Stomach (tissue), 4 donors: ENCODE measurements at regions not wholly inside any gene's neighbourhood (a gene's known extent, or its start where the extent isn't known, plus 50 kb on each side); places are given as distances from the start of the nearest gene placed in this dataset.

Experiments used
- CTCF ChIP-seq, 7 experiments: fragments of 450-650 bp in 4 of 7; fragments of 200-600 bp in 3 of 7; sonication (generic) in 3 of 7; IDR thresholded peaks; one replicate each; pipeline ENCODE4 v1.5.1; 2016 to 2019; ENCODE audit warnings: antibody characterized with exemption in 7 of 7, control low read depth in 2 of 7, mild to moderate bottlenecking in 1 of 7
- POLR2A ChIP-seq, 4 donors: fragments of 450-650 bp; IDR thresholded peaks; one replicate each; pipeline ENCODE4 v1.6.1; 2016; ENCODE audit warnings: antibody characterized with exemption in 4 of 4, control low read depth in 2 of 4, mild to moderate bottlenecking in 1 of 4, moderate library complexity in 1 of 4

- TF ChIP-seq CTCF (IDR thresholded peaks at IDR 0.05) (no peak), POLR2A (IDR thresholded peaks at IDR 0.05) (no peak)
These were observed 220.2 kb downstream of the TGFB2 start for GRCh38 chr1:218565377-218565776.
